ENCODE measurements at regions not wholly inside any gene's neighbourhood (a gene's known extent, or its start where the extent isn't known, plus 50 kb on each side); places are given as distances from the start of the nearest gene placed in this dataset.

- Histone ChIP-seq H2BK12ac (ENCODE audit: insufficient read length, low read depth, low read length) (no peak overlapping the region), H3K56ac (ENCODE audit: insufficient read length, low read depth, low read length) (no peak overlapping the region), H3K4ac (ENCODE audit: low read depth, low read length) (no peak overlapping the region), H3K9ac (ENCODE audit: extremely low read depth, insufficient read length, low read length) (no peak overlapping the region), H3K27ac (ENCODE audit: insufficient read length, low read depth, low read length) (no peak overlapping the region), H3K23me2 (ENCODE audit: insufficient read length, low read depth, low read length, poor library complexity, severe bottlenecking) (no peaks in the 10 kb centered on the region), H3K14ac (ENCODE audit: insufficient read depth, low read length) (no peak overlapping the region), H4K20me1 (ENCODE audit: control insufficient read depth, insufficient read depth, insufficient read length) (no peaks in the 10 kb centered on the region), H4K91ac (ENCODE audit: insufficient read length, low read depth, low read length) (peak overlapping the region; percentile 52), H2AK5ac (ENCODE audit: insufficient read length, low read length) (no peak overlapping the region), H3K9me3 (ENCODE audit: control insufficient read depth, low read depth, low read length) (no peaks in the 10 kb centered on the region), H2BK120ac (ENCODE audit: low read depth, low read length, poor library complexity, severe bottlenecking) (no peak overlapping the region), H3K79me2 (ENCODE audit: insufficient read depth, low read length) (no peaks in the 10 kb centered on the region), H3K4me2 (ENCODE audit: insufficient read depth, insufficient read length, low read length) (no peak overlapping the region), H3K4me1 (ENCODE audit: insufficient read depth, low read length) (no peaks in the 10 kb centered on the region; the same call in 1 of the 2 replicates), H4K5ac (ENCODE audit: insufficient read length, low read depth, low read length) (no peak overlapping the region), H3K18ac (ENCODE audit: insufficient read length, low read depth, low read length) (no peak overlapping the region), H2AFZ (ENCODE audit: low read length) (no peak overlapping the region), H2BK15ac (ENCODE audit: low read depth, low read length) (peak overlapping the region; percentile 28; the same call in 1 of the 2 replicates), H4K8ac (replicated peaks; ENCODE audit: insufficient read length, low read depth, low read length) (no peak overlapping the region), H3K79me1 (ENCODE audit: insufficient read depth, low read depth, low read length, poor library complexity, severe bottlenecking) (no peaks in the 10 kb centered on the region), H3K27me3 (ENCODE audit: insufficient read depth, low read length) (no peaks in the 10 kb centered on the region), H3K23ac (ENCODE audit: insufficient read length, low read depth, low read length) (no peak overlapping the region), H2BK5ac (ENCODE audit: insufficient read length, low read length) (no peak overlapping the region), H2BK20ac (ENCODE audit: low read depth, low read length, poor library complexity, severe bottlenecking) (no peak overlapping the region), H3T11ph (ENCODE audit: low read length) (no peak overlapping the region)
- Mint-ChIP-seq H3K36me3 (ENCODE audit: insufficient read depth in 1 of 3, low read depth in 3 of 3) (no peaks in the 10 kb centered on the region), H3K27ac (peak overlapping the region in 2 of 3 experiments; percentile 64 to 87; a peak in 3 of 7 replicates), H3K4me1 (peaks cover 52 to 55% of the 10 kb centered on the region in 2 experiments), H3K9me3 (no peaks in the 10 kb centered on the region), H3K4me3 (no peak overlapping the region; a peak in 1 of 5 replicates), H3K27me3 (ENCODE audit: low read depth) (no peaks in the 10 kb centered on the region; the same call in 1 of the 2 replicates)
- no CpG with 5 or more reads among the region's 13 CpGs for WGBS (ENCODE audit: extremely low coverage, insufficient read length, low lambda C conversion rate)
- peak; percentile 67 for DNase-seq
- peak; percentile 8; the same call in 1 of the 3 replicates for TF ChIP-seq CTCF (conservative IDR thresholded peaks at IDR 0.05)
These were observed 100.4 kb downstream of the LSM3 start for GRCh38 chr3:14278799-14279625.
